ENCODE measurements at regions not wholly inside any gene's neighbourhood (a gene's known extent, or its start where the extent isn't known, plus 50 kb on each side); places are given as distances from the start of the nearest gene placed in this dataset.

DNA sequence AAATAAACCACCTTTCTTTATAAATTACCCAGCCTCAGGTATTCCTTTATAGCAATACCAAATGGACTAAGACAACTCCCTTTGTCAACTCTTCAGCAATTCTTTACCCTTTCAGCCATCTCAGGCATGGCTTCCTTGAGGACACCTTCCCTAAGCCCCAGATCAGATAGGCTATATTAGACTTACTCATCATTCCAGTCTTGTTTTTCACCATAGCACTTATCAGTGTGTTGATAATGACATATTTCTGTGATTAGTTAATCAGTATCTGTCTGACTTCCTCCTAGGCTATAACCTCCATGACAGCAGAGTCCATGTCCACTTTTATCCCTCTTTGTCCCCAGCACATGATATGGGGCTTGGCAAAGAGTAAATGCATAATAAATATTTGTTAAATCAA, 238.1 kb downstream of the ACTL7B start:
- Histone ChIP-seq H3K4me1 (no peaks in the 10 kb centered on the region), H3K36me3 (no peaks in the 10 kb centered on the region), H3K9me3 (no peaks in the 10 kb centered on the region), H3K27me3 (no peaks in the 10 kb centered on the region), H3K4me3 (no peak overlapping the region), H3K27ac (no peak overlapping the region)
- TF ChIP-seq, protein P1, sequence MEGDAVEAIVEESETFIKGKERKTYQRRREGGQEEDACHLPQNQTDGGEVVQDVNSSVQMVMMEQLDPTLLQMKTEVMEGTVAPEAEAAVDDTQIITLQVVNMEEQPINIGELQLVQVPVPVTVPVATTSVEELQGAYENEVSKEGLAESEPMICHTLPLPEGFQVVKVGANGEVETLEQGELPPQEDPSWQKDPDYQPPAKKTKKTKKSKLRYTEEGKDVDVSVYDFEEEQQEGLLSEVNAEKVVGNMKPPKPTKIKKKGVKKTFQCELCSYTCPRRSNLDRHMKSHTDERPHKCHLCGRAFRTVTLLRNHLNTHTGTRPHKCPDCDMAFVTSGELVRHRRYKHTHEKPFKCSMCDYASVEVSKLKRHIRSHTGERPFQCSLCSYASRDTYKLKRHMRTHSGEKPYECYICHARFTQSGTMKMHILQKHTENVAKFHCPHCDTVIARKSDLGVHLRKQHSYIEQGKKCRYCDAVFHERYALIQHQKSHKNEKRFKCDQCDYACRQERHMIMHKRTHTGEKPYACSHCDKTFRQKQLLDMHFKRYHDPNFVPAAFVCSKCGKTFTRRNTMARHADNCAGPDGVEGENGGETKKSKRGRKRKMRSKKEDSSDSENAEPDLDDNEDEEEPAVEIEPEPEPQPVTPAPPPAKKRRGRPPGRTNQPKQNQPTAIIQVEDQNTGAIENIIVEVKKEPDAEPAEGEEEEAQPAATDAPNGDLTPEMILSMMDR (IDR thresholded peaks at IDR 0.05): no peak
- TF ChIP-seq EP300 (IDR thresholded peaks at IDR 0.05; ENCODE audit: low read depth) (no peak), POLR2AphosphoS5 (IDR thresholded peaks at IDR 0.05) (no peak), POLR2A (IDR thresholded peaks at IDR 0.05) (no peak)
- in situ Hi-C loops (cut with MboI; ENCODE audit: low pct_ligation_motif_present in 1 of 4, low pct_unique_long_range_greater_than_20kb in 1 of 4, low sequenced_read_pairs in 3 of 4) (no loop called here), intact Hi-C loops (cut with DNase I; ENCODE audit: low total_unique reads) (no loop called here)
- DNase-seq: no peak

GRCh38 chr9:108615152-108615551, 240.6 kb downstream of the ACTL7B start:
- no peaks in the 10 kb centered on the region for H3K36me3 ChIP-seq
- in situ Hi-C loops (cut with MboI; ENCODE audit: low pct_ligation_motif_present in 1 of 4, low pct_unique_long_range_greater_than_20kb in 1 of 4, low sequenced_read_pairs in 3 of 4) (no loop called here), intact Hi-C loops (cut with DNase I; ENCODE audit: low total_unique reads) (no loop called here)
- no peaks in the 10 kb centered on the region for H3K9me3 ChIP-seq
- H3K4me1 ChIP-seq: no peaks in the 10 kb centered on the region
- H3K27ac ChIP-seq: no peak overlapping the region
- H3K27me3 ChIP-seq: no peaks in the 10 kb centered on the region
- DNase-seq: no peak
- 28% methylated on average over 1 of the region's 1 CpG; no CpG with 5 or more reads in 1 of the 2 donors for WGBS, 2 donors (ENCODE audit: low coverage in 1 of 2)
- no peak overlapping the region for H3K4me3 ChIP-seq
- no peak for TF ChIP-seq POLR2AphosphoS5 (IDR thresholded peaks at IDR 0.05)
- TF ChIP-seq, protein P1 (IDR thresholded peaks at IDR 0.05): no peak
- TF ChIP-seq EP300 (IDR thresholded peaks at IDR 0.05; ENCODE audit: low read depth): no peak
- TF ChIP-seq POLR2A (IDR thresholded peaks at IDR 0.05): no peak

DNA sequence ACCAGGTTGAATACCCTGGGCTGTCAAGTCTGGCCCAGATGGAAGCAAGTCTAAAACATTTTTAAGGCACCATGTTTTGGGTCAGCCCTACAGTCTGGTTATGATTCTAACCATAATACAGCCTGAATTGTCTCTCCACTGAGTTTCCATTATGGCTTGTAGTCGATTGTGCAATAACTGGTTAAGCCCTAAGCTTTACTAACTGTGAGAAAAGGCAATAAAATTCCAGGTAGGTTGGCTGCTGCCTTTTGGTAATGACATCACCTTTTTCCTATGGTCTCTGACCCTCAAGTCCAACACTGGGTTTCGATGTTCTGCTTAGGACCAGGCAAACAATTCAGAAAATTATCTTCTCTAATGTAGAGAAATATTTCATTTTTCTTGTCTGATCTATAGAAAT, 243.3 kb downstream of the ACTL7B start:
- TF ChIP-seq, protein P1 (IDR thresholded peaks at IDR 0.05): no peak
- TF ChIP-seq POLR2A (IDR thresholded peaks at IDR 0.05) (no peak), POLR2AphosphoS5 (IDR thresholded peaks at IDR 0.05) (no peak), EP300 (IDR thresholded peaks at IDR 0.05; ENCODE audit: low read depth) (no peak)
- WGBS, 2 donors (ENCODE audit: low coverage in 1 of 2): 33 to 46% methylated on average over 1 to 2 of the region's 2 CpGs
- intact Hi-C loops (cut with DNase I; ENCODE audit: low total_unique reads): no loop called here
- no peaks in the 10 kb centered on the region for H3K36me3 ChIP-seq
- in situ Hi-C loops (cut with MboI; ENCODE audit: low pct_ligation_motif_present in 1 of 4, low pct_unique_long_range_greater_than_20kb in 1 of 4, low sequenced_read_pairs in 3 of 4): no loop called here
- no peaks in the 10 kb centered on the region for H3K4me1 ChIP-seq
- no peak overlapping the region for H3K4me3 ChIP-seq
- no peak overlapping the region for H3K27ac ChIP-seq
- no peak for DNase-seq
- no peaks in the 10 kb centered on the region for H3K27me3 ChIP-seq
- H3K9me3 ChIP-seq: no peaks in the 10 kb centered on the region

GRCh38 chr9:108609897-108610253, 245.9 kb downstream of the ACTL7B start:
- in situ Hi-C loops (cut with MboI; ENCODE audit: low pct_ligation_motif_present in 1 of 4, low pct_unique_long_range_greater_than_20kb in 1 of 4, low sequenced_read_pairs in 3 of 4): no loop called here
- no peak for DNase-seq
- TF ChIP-seq, protein P1 (IDR thresholded peaks at IDR 0.05): no peak
- TF ChIP-seq POLR2AphosphoS5 (IDR thresholded peaks at IDR 0.05) (no peak), POLR2A (IDR thresholded peaks at IDR 0.05) (no peak), EP300 (IDR thresholded peaks at IDR 0.05; ENCODE audit: low read depth) (no peak)
- no peak overlapping the region for H3K4me3 ChIP-seq
- H3K4me1 ChIP-seq: no peaks in the 10 kb centered on the region
- H3K27ac ChIP-seq: no peak overlapping the region
- H3K36me3 ChIP-seq: no peaks in the 10 kb centered on the region
- no peaks in the 10 kb centered on the region for H3K27me3 ChIP-seq
- WGBS, 2 donors (ENCODE audit: low coverage in 1 of 2): 33 to 57% methylated on average over 1 to 2 of the region's 2 CpGs
- intact Hi-C loops (cut with DNase I; ENCODE audit: low total_unique reads): no loop called here
- H3K9me3 ChIP-seq: no peaks in the 10 kb centered on the region

Measured in transverse colon (tissue), 4 donors.